ENCODE measurements at regions not wholly inside any gene's neighbourhood (a gene's known extent, or its start where the extent isn't known, plus 50 kb on each side); places are given as distances from the start of the nearest gene placed in this dataset.
"Not testable (repeated sequence)": the region's sequence is repeated elsewhere in the genome, so short reads cannot be mapped to it uniquely, and the experiment has no call there.

- Histone ChIP-seq H3K4me3 (ENCODE audit: low read length in 2 of 2) (no peak overlapping the region), H3K27ac (ENCODE audit: low read depth in 1 of 2, low read length in 2 of 2) (no peak overlapping the region), H3K36me3 (ENCODE audit: control insufficient read depth in 1 of 2, insufficient read depth in 2 of 2, low read length in 1 of 2) (no peaks in the 10 kb centered on the region), H3K9me3 (ENCODE audit: control insufficient read depth, low read length) (no peaks in the 10 kb centered on the region), H3K4me1 (ENCODE audit: control insufficient read depth in 1 of 2, insufficient read depth in 2 of 2, low read length in 2 of 2) (no peaks in the 10 kb centered on the region), H3K27me3 (ENCODE audit: control insufficient read depth in 1 of 2, insufficient read depth in 2 of 2, low read length in 1 of 2) (no peaks in the 10 kb centered on the region)
- no peak for ATAC-seq (ENCODE audit: low FRiP score)
- WGBS, 2 donors: 95 to 97% methylated on average over 9 of the region's 9 CpGs
- no peak for DNase-seq
- intact Hi-C loops (cut with DNase I): no loop called here
These were observed 50.3 kb upstream of the KYNU start for GRCh38 chr2:142827170-142827569.

GRCh38 chr2:142825861-142826260 lies 51.6 kb upstream of the KYNU start:
- ATAC-seq (ENCODE audit: low FRiP score): no peak
- Histone ChIP-seq H3K4me3 (ENCODE audit: low read length in 2 of 2) (no peak overlapping the region), H3K27ac (ENCODE audit: low read depth in 1 of 2, low read length in 2 of 2) (no peak overlapping the region), H3K36me3 (ENCODE audit: control insufficient read depth in 1 of 2, insufficient read depth in 2 of 2, low read length in 1 of 2) (no peaks in the 10 kb centered on the region), H3K27me3 (ENCODE audit: control insufficient read depth in 1 of 2, insufficient read depth in 2 of 2, low read length in 1 of 2) (no peaks in the 10 kb centered on the region), H3K9me3 (ENCODE audit: control insufficient read depth, low read length) (no peaks in the 10 kb centered on the region), H3K4me1 (ENCODE audit: control insufficient read depth in 1 of 2, insufficient read depth in 2 of 2, low read length in 2 of 2) (no peaks in the 10 kb centered on the region)
- no peak for DNase-seq
- intact Hi-C loops (cut with DNase I): no loop called here
- 36 to 40% methylated on average over 2 of the region's 2 CpGs for WGBS, 2 donors

DNA sequence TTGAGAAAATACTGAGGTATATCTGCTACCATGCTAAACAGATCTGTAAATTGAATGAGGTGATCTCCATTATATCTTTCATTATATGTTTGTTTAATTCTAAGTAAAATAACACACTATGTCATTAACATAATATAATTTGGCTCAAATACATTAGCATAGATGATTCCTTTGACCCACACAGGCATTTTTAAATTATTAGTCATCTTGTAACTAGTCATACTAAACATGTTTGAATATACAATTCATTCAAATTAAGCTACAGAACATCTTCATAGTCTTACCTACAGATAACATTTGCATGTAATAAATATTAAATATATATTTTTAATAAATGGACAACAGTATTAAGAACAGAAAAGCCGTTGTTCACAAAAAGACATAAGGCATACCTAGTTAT lies 52.7 kb upstream of the KYNU start:
- H3K4me3 ChIP-seq (ENCODE audit: low read length in 2 of 2): no peak overlapping the region
- intact Hi-C loops (cut with DNase I): no loop called here
- H3K36me3 ChIP-seq (ENCODE audit: control insufficient read depth in 1 of 2, insufficient read depth in 2 of 2, low read length in 1 of 2): no peaks in the 10 kb centered on the region
- ATAC-seq (ENCODE audit: low FRiP score) (no peak), DNase-seq (no peak)
- no peaks in the 10 kb centered on the region for H3K9me3 ChIP-seq (ENCODE audit: control insufficient read depth, low read length)
- H3K27me3 ChIP-seq (ENCODE audit: control insufficient read depth in 1 of 2, insufficient read depth in 2 of 2, low read length in 1 of 2): no peaks in the 10 kb centered on the region
- 87 to 88% methylated on average over 1 of the region's 1 CpG for WGBS, 2 donors
- H3K27ac ChIP-seq (ENCODE audit: low read depth in 1 of 2, low read length in 2 of 2): no peak overlapping the region
- no peaks in the 10 kb centered on the region for H3K4me1 ChIP-seq (ENCODE audit: control insufficient read depth in 1 of 2, insufficient read depth in 2 of 2, low read length in 2 of 2)

DNA sequence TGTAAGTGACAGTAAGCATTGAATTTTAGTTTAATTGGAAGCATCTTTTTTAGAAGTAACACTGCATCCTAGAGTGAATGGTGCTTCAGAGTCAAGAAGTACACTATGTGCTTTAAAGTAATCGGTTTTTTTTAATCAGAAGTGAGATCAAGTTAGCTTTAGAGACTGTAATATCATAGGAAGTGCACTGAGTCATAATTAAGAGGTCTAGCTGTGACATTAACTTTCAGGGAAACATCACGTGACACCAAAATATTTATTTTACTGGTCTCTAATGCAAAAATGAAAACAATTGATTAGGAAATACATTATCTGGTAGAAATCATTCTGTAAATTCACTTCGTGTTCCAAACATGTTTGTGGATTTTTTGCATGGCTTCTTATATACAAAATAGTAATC lies 55.3 kb upstream of the KYNU start:
- DNase-seq: no peak
- no peaks in the 10 kb centered on the region for H3K9me3 ChIP-seq (ENCODE audit: control insufficient read depth, low read length)
- 52 to 62% methylated on average over 3 of the region's 3 CpGs for WGBS, 2 donors
- H3K27me3 ChIP-seq (ENCODE audit: control insufficient read depth in 1 of 2, insufficient read depth in 2 of 2, low read length in 1 of 2): no peaks in the 10 kb centered on the region
- intact Hi-C loops (cut with DNase I): no loop called here
- no peaks in the 10 kb centered on the region for H3K36me3 ChIP-seq (ENCODE audit: control insufficient read depth in 1 of 2, insufficient read depth in 2 of 2, low read length in 1 of 2)
- ATAC-seq (ENCODE audit: low FRiP score): no peak
- H3K4me1 ChIP-seq (ENCODE audit: control insufficient read depth in 1 of 2, insufficient read depth in 2 of 2, low read length in 2 of 2): no peaks in the 10 kb centered on the region
- no peak overlapping the region for H3K4me3 ChIP-seq (ENCODE audit: low read length in 2 of 2)
- H3K27ac ChIP-seq (ENCODE audit: low read depth in 1 of 2, low read length in 2 of 2): no peak overlapping the region

GRCh38 chr2:142819411-142819810 lies 58.1 kb upstream of the KYNU start:
- H3K9me3 ChIP-seq (ENCODE audit: control insufficient read depth, low read length): no peaks in the 10 kb centered on the region
- DNase-seq: no peak
- no peaks in the 10 kb centered on the region for H3K4me1 ChIP-seq (ENCODE audit: control insufficient read depth in 1 of 2, insufficient read depth in 2 of 2, low read length in 2 of 2)
- intact Hi-C loops (cut with DNase I): no loop called here
- no peak for ATAC-seq (ENCODE audit: low FRiP score)
- H3K27ac ChIP-seq (ENCODE audit: low read depth in 1 of 2, low read length in 2 of 2): no peak overlapping the region
- H3K27me3 ChIP-seq (ENCODE audit: control insufficient read depth in 1 of 2, insufficient read depth in 2 of 2, low read length in 1 of 2): no peaks in the 10 kb centered on the region
- 41 to 49% methylated on average over 2 of the region's 2 CpGs for WGBS, 2 donors
- no peak overlapping the region for H3K4me3 ChIP-seq (ENCODE audit: low read length in 2 of 2)
- H3K36me3 ChIP-seq (ENCODE audit: control insufficient read depth in 1 of 2, insufficient read depth in 2 of 2, low read length in 1 of 2): no peaks in the 10 kb centered on the region

GRCh38 chr2:142815375-142815774 lies 62.1 kb upstream of the KYNU start:
- intact Hi-C loops (cut with DNase I): no loop called here
- Histone ChIP-seq H3K9me3 (ENCODE audit: control insufficient read depth, low read length) (no peaks in the 10 kb centered on the region), H3K4me1 (ENCODE audit: control insufficient read depth in 1 of 2, insufficient read depth in 2 of 2, low read length in 2 of 2) (no peaks in the 10 kb centered on the region), H3K4me3 (ENCODE audit: low read length in 2 of 2) (no peak overlapping the region), H3K27me3 (ENCODE audit: control insufficient read depth in 1 of 2, insufficient read depth in 2 of 2, low read length in 1 of 2) (no peaks in the 10 kb centered on the region), H3K36me3 (ENCODE audit: control insufficient read depth in 1 of 2, insufficient read depth in 2 of 2, low read length in 1 of 2) (no peaks in the 10 kb centered on the region), H3K27ac (ENCODE audit: low read depth in 1 of 2, low read length in 2 of 2) (no peak overlapping the region)
- ATAC-seq (ENCODE audit: low FRiP score): no peak
- 52 to 57% methylated on average over 1 of the region's 1 CpG for WGBS, 2 donors
- DNase-seq: no peak

- intact Hi-C loops (cut with DNase I): no loop called here
- 64 to 72% methylated on average over 5 of the region's 5 CpGs for WGBS, 2 donors
- no peak for DNase-seq
These were observed 63.3 kb upstream of the KYNU start for GRCh38 chr2:142813830-142814829.

GRCh38 chr2:142811644-142812043 lies 65.8 kb upstream of the KYNU start:
- H3K4me1 ChIP-seq (ENCODE audit: control insufficient read depth in 1 of 2, insufficient read depth in 2 of 2, low read length in 2 of 2); H3K9me3 ChIP-seq (ENCODE audit: control insufficient read depth, low read length); H3K27ac ChIP-seq (ENCODE audit: low read depth in 1 of 2, low read length in 2 of 2); DNase-seq; ATAC-seq (ENCODE audit: low FRiP score); H3K4me3 ChIP-seq (ENCODE audit: low read length in 2 of 2); intact Hi-C loops (cut with DNase I); H3K36me3 ChIP-seq (ENCODE audit: control insufficient read depth in 1 of 2, insufficient read depth in 2 of 2, low read length in 1 of 2); H3K27me3 ChIP-seq (ENCODE audit: control insufficient read depth in 1 of 2, insufficient read depth in 2 of 2, low read length in 1 of 2): not testable (repeated sequence)
- WGBS, 2 donors: 58% methylated on average over 13 of the region's 13 CpGs

More at GRCh38 chr2:142813830-142814829, 63.3 kb upstream of the KYNU start:
- no peak overlapping the region for H3K27ac ChIP-seq (ENCODE audit: low read depth in 1 of 2, low read length in 2 of 2)
- no peaks in the 10 kb centered on the region for H3K27me3 ChIP-seq (ENCODE audit: control insufficient read depth in 1 of 2, insufficient read depth in 2 of 2, low read length in 1 of 2)
- H3K36me3 ChIP-seq (ENCODE audit: control insufficient read depth in 1 of 2, insufficient read depth in 2 of 2, low read length in 1 of 2): no peaks in the 10 kb centered on the region
- no peaks in the 10 kb centered on the region for H3K4me1 ChIP-seq (ENCODE audit: control insufficient read depth in 1 of 2, insufficient read depth in 2 of 2, low read length in 2 of 2)
- no peak overlapping the region for H3K4me3 ChIP-seq (ENCODE audit: low read length in 2 of 2)
- no peak for ATAC-seq (ENCODE audit: low FRiP score)
- no peaks in the 10 kb centered on the region for H3K9me3 ChIP-seq (ENCODE audit: control insufficient read depth, low read length)

DNA sequence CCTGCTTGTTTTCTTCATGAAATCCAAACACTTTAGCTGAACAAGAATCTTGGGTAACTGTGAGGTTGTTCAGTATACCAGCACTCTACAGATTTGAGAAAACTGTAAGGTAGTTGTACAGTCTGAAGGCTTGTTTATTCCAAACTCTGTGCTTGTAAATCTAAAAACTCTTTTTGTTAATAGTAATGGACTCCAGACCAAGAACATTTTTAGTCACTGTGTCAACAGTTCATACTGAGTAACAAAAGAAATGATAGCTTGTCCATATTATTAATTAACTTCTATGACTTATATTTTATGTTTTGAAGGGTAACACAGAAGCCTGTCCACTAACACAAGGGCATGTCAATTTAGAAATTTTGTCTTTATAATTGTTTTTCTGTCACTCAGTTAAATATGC lies 72.2 kb upstream of the KYNU start:
- H3K4me1 ChIP-seq (ENCODE audit: control insufficient read depth in 1 of 2, insufficient read depth in 2 of 2, low read length in 2 of 2): no peaks in the 10 kb centered on the region
- H3K27ac ChIP-seq (ENCODE audit: low read depth in 1 of 2, low read length in 2 of 2): no peak overlapping the region
- ATAC-seq (ENCODE audit: low FRiP score) (no peak), DNase-seq (no peak)
- intact Hi-C loops (cut with DNase I): no loop called here
- H3K4me3 ChIP-seq (ENCODE audit: low read length in 2 of 2): no peak overlapping the region
- H3K27me3 ChIP-seq (ENCODE audit: control insufficient read depth in 1 of 2, insufficient read depth in 2 of 2, low read length in 1 of 2): no peaks in the 10 kb centered on the region
- no peaks in the 10 kb centered on the region for H3K36me3 ChIP-seq (ENCODE audit: control insufficient read depth in 1 of 2, insufficient read depth in 2 of 2, low read length in 1 of 2)
- H3K9me3 ChIP-seq (ENCODE audit: control insufficient read depth, low read length): no peaks in the 10 kb centered on the region

Measured in aorta (tissue), 5 donors.